Sigmoid colon (tissue), 6 donors: ENCODE measurements at regions not wholly inside any gene's neighbourhood (a gene's known extent, or its start where the extent isn't known, plus 50 kb on each side); places are given as distances from the start of the nearest gene placed in this dataset.

Experiments used
- DNase-seq: peaks from one replicate; pipeline ENCODE4 v3.0.0-alpha.2; 2019
- H3K27ac ChIP-seq, 4 donors: fragments of 200-600 bp; sonication (generic); one replicate each; pipeline ENCODE4 v1.5.1; 2016 to 2019; ENCODE audit warnings: mild to moderate bottlenecking in 1 of 4
- H3K27me3 ChIP-seq, 3 donors: fragments of 200-600 bp; sonication (generic); one replicate each; pipeline ENCODE4 v1.5.1; 2019; ENCODE audit warnings: mild to moderate bottlenecking in 1 of 3
- H3K36me3 ChIP-seq, 4 donors: fragments of 200-600 bp; sonication (generic); one replicate each; pipeline ENCODE4 v1.5.1; 2016 to 2019
- H3K4me1 ChIP-seq, 4 donors: fragments of 200-600 bp; sonication (generic); one replicate each; pipeline ENCODE4 v1.5.1; 2017 to 2019
- H3K4me3 ChIP-seq, 4 donors: fragments of 200-600 bp; sonication (generic); one replicate each; pipeline ENCODE4 v1.5.1; 2017 to 2019; ENCODE audit warnings: mild to moderate bottlenecking in 2 of 4, moderate library complexity in 1 of 4
- H3K9me3 ChIP-seq, 4 donors: fragments of 200-600 bp in 3 of 4; sonication (generic) in 3 of 4; one replicate each; pipeline versions ENCODE4 v1.5.1 to v1.6.1; 2013 to 2019
- CTCF ChIP-seq, 4 experiments: fragments of 450-650 bp in 3 of 4; fragments of 200-600 bp in 1 of 4; IDR thresholded peaks; one replicate each; pipeline ENCODE4 v1.5.1; 2016 to 2019; ENCODE audit warnings: antibody characterized with exemption in 4 of 4, mild to moderate bottlenecking in 3 of 4, moderate library complexity in 2 of 4
- EP300 ChIP-seq, 4 donors: sonication (generic); formaldehyde crosslinking; IDR thresholded peaks; one replicate each; pipeline ENCODE4 v1.6.1; 2017; ENCODE audit warnings: antibody characterized with exemption in 4 of 4
- POLR2A ChIP-seq, 2 donors: fragments of 450-650 bp; IDR thresholded peaks; one replicate each; pipeline ENCODE4 v1.6.1; 2016; ENCODE audit warnings: antibody characterized with exemption in 2 of 2, mild to moderate bottlenecking in 2 of 2, moderate library complexity in 2 of 2
- POLR2AphosphoS5 ChIP-seq, 4 donors: sonication (generic); formaldehyde crosslinking; IDR thresholded peaks; one replicate each; pipeline ENCODE4 v1.6.1; 2017; ENCODE audit warnings: antibody characterized with exemption in 4 of 4
- WGBS, 2 donors: extraction: QIAGEN DNeasy Blood & Tissue Kit; methylation state at CpG; one replicate each; pipeline ENCODE4 v1.1.7; 2013; 5-methylcytosine and 5-hydroxymethylcytosine counted together
- intact Hi-C: fragments of 100-400 bp; cut with DNase I; formaldehyde crosslinking; loops from one replicate; pipeline ENCODE4 v1.15.1; 2023
- donor health status: healthy with polysubstance abuse.
- donor health status: healthy.

GRCh38 chr6:28712982-28713381 is 187.3 kb downstream of the GPX5 start:
- H3K27me3 ChIP-seq: peaks cover 10 to 62% (median 18%) of the 10 kb centered on the region in 3 donors
- H3K4me1 ChIP-seq: no peaks in the 10 kb centered on the region
- 81 to 90% methylated on average over 1 of the region's 1 CpG for WGBS, 2 donors
- no peak overlapping the region for H3K27ac ChIP-seq
- no peaks in the 10 kb centered on the region for H3K36me3 ChIP-seq
- intact Hi-C loops: no loop called here
- TF ChIP-seq POLR2AphosphoS5 (IDR thresholded peaks at IDR 0.05): no peak
- no peak for TF ChIP-seq POLR2A (IDR thresholded peaks at IDR 0.05)
- no peak for TF ChIP-seq CTCF (IDR thresholded peaks at IDR 0.05)
- TF ChIP-seq EP300 (IDR thresholded peaks at IDR 0.05): no peak
- no peak overlapping the region for H3K4me3 ChIP-seq
- H3K9me3 ChIP-seq: peaks cover 0 to 10% (median 6%) of the 10 kb centered on the region in 4 donors
- DNase-seq: no peak

- H3K9me3 ChIP-seq: no peaks in the 10 kb centered on the region
- H3K27ac ChIP-seq: no peak overlapping the region
- H3K27me3 ChIP-seq: peaks cover 0 to 65% (median 8%) of the 10 kb centered on the region in 3 donors
- WGBS, 2 donors: 25 to 54% methylated on average over 11 of the region's 11 CpGs
- TF ChIP-seq EP300 (IDR thresholded peaks at IDR 0.05) (no peak), POLR2AphosphoS5 (IDR thresholded peaks at IDR 0.05) (no peak), POLR2A (IDR thresholded peaks at IDR 0.05) (no peak), CTCF (IDR thresholded peaks at IDR 0.05) (no peak)
- no peaks in the 10 kb centered on the region for H3K36me3 ChIP-seq
- DNase-seq: no peak
- no peak overlapping the region for H3K4me3 ChIP-seq
- intact Hi-C loops: no loop called here
- no peaks in the 10 kb centered on the region for H3K4me1 ChIP-seq
Measured at GRCh38 chr6:28719275-28719940, 193.7 kb downstream of the GPX5 start.

- no peak for DNase-seq
Measured at GRCh38 chr6:28720357-28721231, 194.9 kb downstream of the GPX5 start.

GRCh38 chr6:28721372-28721771 is 195.7 kb downstream of the GPX5 start:
- H3K9me3 ChIP-seq: no peaks in the 10 kb centered on the region
- H3K27ac ChIP-seq: no peak overlapping the region
- H3K27me3 ChIP-seq: peaks cover 0 to 82% (median 17%) of the 10 kb centered on the region in 3 donors
- WGBS, 2 donors: 83 to 85% methylated on average over 2 of the region's 2 CpGs
- intact Hi-C loops: no loop called here
- DNase-seq: no peak
- no peaks in the 10 kb centered on the region for H3K4me1 ChIP-seq
- TF ChIP-seq EP300 (IDR thresholded peaks at IDR 0.05): no peak
- no peak for TF ChIP-seq CTCF (IDR thresholded peaks at IDR 0.05)
- no peak for TF ChIP-seq POLR2AphosphoS5 (IDR thresholded peaks at IDR 0.05)
- no peak for TF ChIP-seq POLR2A (IDR thresholded peaks at IDR 0.05)
- H3K36me3 ChIP-seq: no peaks in the 10 kb centered on the region
- H3K4me3 ChIP-seq: no peak overlapping the region

More at GRCh38 chr6:28720357-28721231, 194.9 kb downstream of the GPX5 start:
- H3K36me3 ChIP-seq: no peaks in the 10 kb centered on the region
- TF ChIP-seq CTCF (IDR thresholded peaks at IDR 0.05) (no peak), POLR2A (IDR thresholded peaks at IDR 0.05) (no peak), POLR2AphosphoS5 (IDR thresholded peaks at IDR 0.05) (no peak), EP300 (IDR thresholded peaks at IDR 0.05) (no peak)
- WGBS, 2 donors: 56 to 85% methylated on average over 26 of the region's 26 CpGs
- no peak overlapping the region for H3K4me3 ChIP-seq
- no peak overlapping the region for H3K27ac ChIP-seq
- H3K27me3 ChIP-seq: peaks cover 0 to 74% (median 13%) of the 10 kb centered on the region in 3 donors
- intact Hi-C loops: no loop called here
- no peaks in the 10 kb centered on the region for H3K4me1 ChIP-seq
- no peaks in the 10 kb centered on the region for H3K9me3 ChIP-seq
